Osteoblast (primary cell): ENCODE measurements at regions not wholly inside any gene's neighbourhood (a gene's known extent, or its start where the extent isn't known, plus 50 kb on each side); places are given as distances from the start of the nearest gene placed in this dataset.
"Not testable (repeated sequence)": the region's sequence is repeated elsewhere in the genome, so short reads cannot be mapped to it uniquely, and the experiment has no call there.

Source experiments
- DNase-seq: peaks from one replicate; pipeline ENCODE4 v3.0.0; 2011; ENCODE audit warnings: low spot score, mixed read lengths; ENCODE audit not compliant: insufficient read length; ENCODE audit errors: missing footprints
- H2AFZ ChIP-seq: 2 replicates; pipeline ENCODE4 v1.6.0; 2011; ENCODE audit warnings: mild to moderate bottlenecking, low read length
- H3K27ac ChIP-seq: 2 replicates; pipeline ENCODE4 v1.5.1; 2011; ENCODE audit warnings: mild to moderate bottlenecking, low read depth, low read length, moderate library complexity
- H3K27me3 ChIP-seq: 2 replicates; pipeline ENCODE4 v1.6.0; 2012; ENCODE audit warnings: mild to moderate bottlenecking, control low read depth, inconsistent platforms, low read length, moderate library complexity; ENCODE audit not compliant: insufficient read depth
- H3K36me3 ChIP-seq: 2 replicates; pipeline ENCODE4 v1.5.1; 2011; ENCODE audit warnings: mild to moderate bottlenecking, low read length, control low read depth, moderate library complexity; ENCODE audit not compliant: insufficient read depth
- H3K4me1 ChIP-seq: 2 replicates; pipeline ENCODE4 v1.5.1; 2011; ENCODE audit warnings: mild to moderate bottlenecking, low read length, control low read depth, moderate library complexity; ENCODE audit not compliant: insufficient read depth
- H3K4me2 ChIP-seq: 2 replicates; pipeline ENCODE4 v1.6.0; 2011; ENCODE audit warnings: mild to moderate bottlenecking, low read length; ENCODE audit not compliant: insufficient read depth
- H3K4me3 ChIP-seq: fragments of 200-600 bp; sonication (generic); 3 replicates; pipeline ENCODE4 v1.5.1; 2012; ENCODE audit warnings: mild to moderate bottlenecking, low read length, inconsistent platforms; ENCODE audit not compliant: insufficient read depth
- H3K79me2 ChIP-seq: 2 replicates; pipeline ENCODE4 v1.6.0; 2012; ENCODE audit warnings: mild to moderate bottlenecking, low read length, control low read depth, inconsistent platforms; ENCODE audit not compliant: insufficient read depth
- H3K9me3 ChIP-seq: 2 replicates; pipeline ENCODE4 v1.5.1; 2011; ENCODE audit warnings: low read depth, low read length, control low read depth
- H4K20me1 ChIP-seq: 2 replicates; pipeline ENCODE4 v1.6.0; 2012; ENCODE audit warnings: mild to moderate bottlenecking, low read length, control low read depth; ENCODE audit not compliant: insufficient read depth
- TF ChIP-seq, protein P1 (sequence below): IDR thresholded peaks from 2 replicates; pipeline ENCODE4 v1.5.1; 2011; ENCODE audit warnings: mild to moderate bottlenecking, low read depth, low read length, moderate library complexity; ENCODE audit errors: extremely low read depth

DNA sequence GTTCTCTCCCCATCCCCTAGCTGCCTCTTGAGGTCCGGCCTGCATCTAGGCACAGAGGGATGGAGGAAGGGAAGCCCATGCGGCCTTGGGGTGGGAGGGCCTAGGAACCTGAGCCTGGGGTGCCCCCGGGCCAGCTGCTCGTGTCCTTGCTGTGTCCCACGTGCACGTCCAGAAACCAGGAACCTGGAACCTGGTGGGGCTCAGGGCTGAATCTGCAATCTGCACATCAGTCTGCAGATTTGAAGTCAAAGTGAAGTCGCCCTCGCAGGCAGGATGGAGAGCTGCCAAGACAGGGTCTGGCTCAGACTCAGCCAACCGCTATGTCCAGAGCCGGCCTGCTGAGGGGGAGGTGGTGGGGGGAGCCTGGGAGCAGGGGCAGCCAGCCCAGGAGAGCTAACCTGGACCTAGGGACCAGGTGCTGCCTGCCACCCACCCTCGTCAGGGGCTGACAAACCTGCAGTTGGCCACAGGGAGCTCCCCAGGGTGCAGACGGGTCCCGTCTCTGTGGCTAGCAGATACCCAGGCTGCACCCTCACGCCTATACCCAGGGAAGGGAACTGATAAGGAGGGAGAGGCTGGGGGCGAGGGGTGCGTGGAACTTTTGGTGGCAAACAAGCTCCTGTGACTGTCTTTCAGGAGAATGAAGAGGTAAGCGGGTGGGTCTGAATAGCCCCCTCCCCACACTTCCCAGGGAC lies 103.5 kb upstream of the SIMC1 start:
- H3K27me3 ChIP-seq, result peaks cover 14% of the 10 kb centered on the region
- TF ChIP-seq, protein P1, sequence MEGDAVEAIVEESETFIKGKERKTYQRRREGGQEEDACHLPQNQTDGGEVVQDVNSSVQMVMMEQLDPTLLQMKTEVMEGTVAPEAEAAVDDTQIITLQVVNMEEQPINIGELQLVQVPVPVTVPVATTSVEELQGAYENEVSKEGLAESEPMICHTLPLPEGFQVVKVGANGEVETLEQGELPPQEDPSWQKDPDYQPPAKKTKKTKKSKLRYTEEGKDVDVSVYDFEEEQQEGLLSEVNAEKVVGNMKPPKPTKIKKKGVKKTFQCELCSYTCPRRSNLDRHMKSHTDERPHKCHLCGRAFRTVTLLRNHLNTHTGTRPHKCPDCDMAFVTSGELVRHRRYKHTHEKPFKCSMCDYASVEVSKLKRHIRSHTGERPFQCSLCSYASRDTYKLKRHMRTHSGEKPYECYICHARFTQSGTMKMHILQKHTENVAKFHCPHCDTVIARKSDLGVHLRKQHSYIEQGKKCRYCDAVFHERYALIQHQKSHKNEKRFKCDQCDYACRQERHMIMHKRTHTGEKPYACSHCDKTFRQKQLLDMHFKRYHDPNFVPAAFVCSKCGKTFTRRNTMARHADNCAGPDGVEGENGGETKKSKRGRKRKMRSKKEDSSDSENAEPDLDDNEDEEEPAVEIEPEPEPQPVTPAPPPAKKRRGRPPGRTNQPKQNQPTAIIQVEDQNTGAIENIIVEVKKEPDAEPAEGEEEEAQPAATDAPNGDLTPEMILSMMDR, result no peak
- no peak overlapping the region for H3K27ac ChIP-seq
- H3K4me3 ChIP-seq, result no peak overlapping the region
- H3K79me2 ChIP-seq, result no peaks in the 10 kb centered on the region
- H3K36me3 ChIP-seq, result no peaks in the 10 kb centered on the region
- no peak overlapping the region for H2AFZ ChIP-seq
- DNase-seq, result no peak
- H3K4me2 ChIP-seq, result no peak overlapping the region
- H3K4me1 ChIP-seq, result no peaks in the 10 kb centered on the region
- H4K20me1 ChIP-seq, result no peaks in the 10 kb centered on the region
- H3K9me3 ChIP-seq, result no peaks in the 10 kb centered on the region

DNA sequence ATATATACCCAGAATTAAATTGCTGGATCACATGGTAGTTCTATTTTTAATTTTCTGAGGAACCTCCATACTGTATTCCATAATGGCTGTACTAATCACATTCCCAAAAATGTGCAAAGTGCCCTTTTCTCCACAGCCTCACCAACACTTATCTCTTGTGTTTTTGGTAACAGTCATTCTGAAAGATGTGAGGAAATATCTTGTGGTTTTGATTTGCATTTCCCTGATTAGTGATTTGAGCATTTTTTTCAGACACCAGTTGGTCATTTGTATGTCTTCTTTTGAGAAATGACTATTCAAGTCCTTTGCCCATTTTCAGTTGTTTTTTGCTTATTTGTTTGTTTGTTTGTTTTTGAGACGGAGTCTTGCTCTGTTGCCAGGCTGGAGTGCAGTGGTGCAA lies 98.1 kb upstream of the SIMC1 start:
- H3K36me3 ChIP-seq, H2AFZ ChIP-seq, H3K27ac ChIP-seq, H3K4me3 ChIP-seq, DNase-seq, H3K9me3 ChIP-seq, H3K79me2 ChIP-seq, H3K4me1 ChIP-seq, H4K20me1 ChIP-seq, H3K4me2 ChIP-seq: not testable (repeated sequence)
- H3K27me3 ChIP-seq, result peaks cover 16% of the 10 kb centered on the region

DNA sequence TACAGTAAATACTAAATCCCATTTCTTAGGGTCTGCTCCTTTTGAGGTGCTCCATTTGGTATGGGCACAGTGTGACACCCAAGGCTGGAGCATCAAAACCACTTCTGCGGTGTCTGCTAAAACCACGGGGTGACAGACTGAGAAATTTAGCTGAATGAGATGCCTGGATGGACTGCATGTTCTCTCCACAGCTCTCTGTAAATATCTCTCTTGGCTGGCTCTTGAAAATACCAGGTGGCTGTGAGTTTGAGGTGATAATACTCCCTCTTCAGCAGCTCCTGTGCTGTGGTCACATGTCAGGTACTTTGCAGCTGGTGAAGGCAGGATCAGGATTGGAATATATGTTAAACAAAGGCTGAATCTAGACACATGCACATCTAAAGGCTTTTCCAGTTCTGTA lies 93.7 kb upstream of the SIMC1 start:
- no peaks in the 10 kb centered on the region for H3K9me3 ChIP-seq
- H3K27ac ChIP-seq, result no peak overlapping the region
- H3K27me3 ChIP-seq, result peaks cover 33% of the 10 kb centered on the region
- H3K4me2 ChIP-seq, result no peak overlapping the region
- H3K36me3 ChIP-seq, result no peaks in the 10 kb centered on the region
- H2AFZ ChIP-seq, result no peak overlapping the region
- no peak for DNase-seq
- peaks cover 8% of the 10 kb centered on the region for H3K4me1 ChIP-seq
- no peaks in the 10 kb centered on the region for H3K79me2 ChIP-seq
- TF ChIP-seq, protein P1, result no peak
- no peak overlapping the region for H3K4me3 ChIP-seq
- no peaks in the 10 kb centered on the region for H4K20me1 ChIP-seq

DNA sequence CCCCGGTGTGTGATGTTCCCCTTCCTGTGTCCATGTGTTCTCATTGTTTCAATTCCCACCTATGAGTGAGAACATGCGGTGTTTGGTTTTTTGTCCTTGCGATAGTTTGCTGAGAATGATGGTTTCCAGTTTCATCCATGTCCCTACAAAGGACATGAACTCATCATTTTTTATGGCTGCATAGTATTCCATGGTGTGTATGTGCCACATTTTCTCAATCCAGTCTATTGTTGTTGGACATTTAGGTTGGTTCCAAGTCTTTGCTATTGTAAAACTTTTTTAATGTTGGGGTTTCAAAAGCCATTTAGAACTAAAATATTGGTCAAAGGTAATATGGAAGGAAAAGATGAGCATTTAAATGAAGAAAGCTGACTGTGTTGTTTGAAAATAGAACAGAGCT lies 88.3 kb upstream of the SIMC1 start:
- not testable (repeated sequence) for H2AFZ ChIP-seq, H3K4me2 ChIP-seq, H3K36me3 ChIP-seq, H3K9me3 ChIP-seq, H3K4me3 ChIP-seq, DNase-seq, H3K27ac ChIP-seq, H3K79me2 ChIP-seq, H4K20me1 ChIP-seq
- H3K27me3 ChIP-seq, result peaks cover 19% of the 10 kb centered on the region
- H3K4me1 ChIP-seq, result peaks cover 24% of the 10 kb centered on the region

DNA sequence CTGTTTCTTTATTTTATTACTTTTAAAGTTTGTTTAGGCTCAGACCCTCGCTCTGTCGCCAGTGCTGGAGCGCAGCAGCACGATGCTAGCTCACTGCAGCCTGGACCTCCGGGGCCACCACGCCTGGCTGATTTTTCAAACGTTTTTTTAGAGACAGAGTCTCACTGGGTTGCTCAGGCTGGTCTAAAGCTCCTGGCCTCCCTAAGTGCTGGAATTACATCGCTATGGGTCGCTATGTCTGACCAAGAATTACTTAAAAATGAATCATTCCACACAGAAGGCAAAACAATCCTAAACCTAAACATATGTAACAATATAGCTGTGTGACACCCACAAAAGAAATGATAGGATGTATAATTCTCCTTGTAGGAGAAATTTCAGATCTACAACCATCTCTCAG lies 86.9 kb upstream of the SIMC1 start:
- TF ChIP-seq, protein P1, result no peak
- Histone ChIP-seq H3K27me3 (peaks cover 9% of the 10 kb centered on the region), H3K79me2 (no peaks in the 10 kb centered on the region), H3K4me2 (peak overlapping the region; percentile 48), H4K20me1 (no peaks in the 10 kb centered on the region), H3K9me3 (no peaks in the 10 kb centered on the region), H3K4me1 (peaks cover 24% of the 10 kb centered on the region), H3K27ac (no peak overlapping the region), H3K36me3 (no peaks in the 10 kb centered on the region), H2AFZ (peak overlapping the region; percentile 70), H3K4me3 (no peak overlapping the region)
- DNase-seq, result no peak
